ENCODE measurements at regions not wholly inside any gene's neighbourhood (a gene's known extent, or its start where the extent isn't known, plus 50 kb on each side); places are given as distances from the start of the nearest gene placed in this dataset.

DNA sequence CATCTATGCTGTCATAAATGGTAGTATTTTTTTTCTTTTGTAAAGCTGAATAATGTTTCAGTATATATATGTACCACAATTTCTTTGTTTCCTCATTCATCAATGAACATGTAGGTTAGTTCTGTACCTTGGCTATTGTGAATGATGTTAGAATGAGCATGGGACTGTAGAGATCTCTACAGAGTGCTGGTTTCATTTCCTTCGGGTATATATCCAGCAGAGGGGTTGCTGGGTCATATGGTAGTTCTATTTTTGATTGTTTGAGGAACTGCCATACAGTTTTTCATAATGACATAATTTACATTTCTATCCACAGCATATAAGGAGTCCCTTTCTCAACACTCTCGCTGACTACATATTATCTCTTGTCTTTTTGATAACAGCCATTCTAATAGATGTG lies 243.5 kb downstream of the CDH7 start:
- ChIA-PET POLR2A (no interaction called here), CTCF (ENCODE audit: low intra/inter-chr PET ratio, low total read pairs) (no interaction called here)
- Histone ChIP-seq H3K36me3 (replicated peaks in 1 of 2; ENCODE audit: control insufficient read depth in 1 of 2, insufficient read depth in 2 of 2, low read length in 2 of 2) (no peaks in the 10 kb centered on the region), H2AFZ (ENCODE audit: low read length) (no peak overlapping the region), H3K27me3 (ENCODE audit: control insufficient read depth in 1 of 2, insufficient read depth in 2 of 2, low read length in 2 of 2) (no peaks in the 10 kb centered on the region), H3K79me2 (ENCODE audit: insufficient read depth, low read length) (no peaks in the 10 kb centered on the region), H3K9ac (ENCODE audit: insufficient read depth, low read depth, low read length) (no peak overlapping the region), H3K27ac (ENCODE audit: extremely low read length, insufficient read depth, low read length) (no peak overlapping the region), H3K4me2 (ENCODE audit: low read depth, low read length) (no peak overlapping the region), H3K4me1 (ENCODE audit: insufficient read depth, low read length) (no peaks in the 10 kb centered on the region), H3K4me3 (replicated peaks in 1 of 3; ENCODE audit: insufficient read depth in 1 of 3, low read depth in 2 of 3, low read length in 3 of 3) (no peak overlapping the region), H4K20me1 (ENCODE audit: insufficient read depth, low read length) (no peaks in the 10 kb centered on the region), H3K9me3 (ENCODE audit: low read length) (no peaks in the 10 kb centered on the region)
- FAIRE-seq (no peak), DNase-seq (ENCODE audit: low spot score) (no peak), ATAC-seq (no peak)
- no TSS peak for BruUV-seq (replicated peaks)
- intact Hi-C loops (cut with micrococcal nuclease; ENCODE audit: unreplicated experiment) (no loop called here), in situ Hi-C loops (cut with HindIII; ENCODE audit: extremely low pct_ligation_motif_present, low pct_unique_long_range_greater_than_20kb) (no loop called here)
- WGBS (ENCODE audit: low lambda C conversion rate) = 0% methylated on average over 2 of the region's 2 CpGs
- TF ChIP-seq HMG20A (CRISPR knock-in tag; IDR thresholded peaks at IDR 0.05; ENCODE audit: borderline replicate concordance) = no peak
- TF ChIP-seq ZNF563 (CRISPR knock-in tag; IDR thresholded peaks at IDR 0.05) = no peak
- no peak for TF ChIP-seq BRD4 (CRISPR knock-in tag; IDR thresholded peaks at IDR 0.05)
- TF ChIP-seq, protein P1, sequence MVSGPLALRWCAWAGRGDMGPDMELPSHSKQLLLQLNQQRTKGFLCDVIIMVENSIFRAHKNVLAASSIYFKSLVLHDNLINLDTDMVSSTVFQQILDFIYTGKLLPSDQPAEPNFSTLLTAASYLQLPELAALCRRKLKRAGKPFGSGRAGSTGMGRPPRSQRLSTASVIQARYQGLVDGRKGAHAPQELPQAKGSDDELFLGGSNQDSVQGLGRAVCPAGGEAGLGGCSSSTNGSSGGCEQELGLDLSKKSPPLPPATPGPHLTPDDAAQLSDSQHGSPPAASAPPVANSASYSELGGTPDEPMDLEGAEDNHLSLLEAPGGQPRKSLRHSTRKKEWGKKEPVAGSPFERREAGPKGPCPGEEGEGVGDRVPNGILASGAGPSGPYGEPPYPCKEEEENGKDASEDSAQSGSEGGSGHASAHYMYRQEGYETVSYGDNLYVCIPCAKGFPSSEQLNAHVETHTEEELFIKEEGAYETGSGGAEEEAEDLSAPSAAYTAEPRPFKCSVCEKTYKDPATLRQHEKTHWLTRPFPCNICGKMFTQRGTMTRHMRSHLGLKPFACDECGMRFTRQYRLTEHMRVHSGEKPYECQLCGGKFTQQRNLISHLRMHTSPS (CRISPR knock-in tag; IDR thresholded peaks at IDR 0.05; ENCODE audit: low read depth) = no peak
- no peak for TF ChIP-seq ZNF432 (CRISPR knock-in tag; IDR thresholded peaks at IDR 0.05; ENCODE audit: borderline replicate concordance)
- TF ChIP-seq, protein P2, sequence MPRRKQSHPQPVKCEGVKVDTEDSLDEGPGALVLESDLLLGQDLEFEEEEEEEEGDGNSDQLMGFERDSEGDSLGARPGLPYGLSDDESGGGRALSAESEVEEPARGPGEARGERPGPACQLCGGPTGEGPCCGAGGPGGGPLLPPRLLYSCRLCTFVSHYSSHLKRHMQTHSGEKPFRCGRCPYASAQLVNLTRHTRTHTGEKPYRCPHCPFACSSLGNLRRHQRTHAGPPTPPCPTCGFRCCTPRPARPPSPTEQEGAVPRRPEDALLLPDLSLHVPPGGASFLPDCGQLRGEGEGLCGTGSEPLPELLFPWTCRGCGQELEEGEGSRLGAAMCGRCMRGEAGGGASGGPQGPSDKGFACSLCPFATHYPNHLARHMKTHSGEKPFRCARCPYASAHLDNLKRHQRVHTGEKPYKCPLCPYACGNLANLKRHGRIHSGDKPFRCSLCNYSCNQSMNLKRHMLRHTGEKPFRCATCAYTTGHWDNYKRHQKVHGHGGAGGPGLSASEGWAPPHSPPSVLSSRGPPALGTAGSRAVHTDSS (CRISPR knock-in tag; conservative IDR thresholded peaks at IDR 0.05) = no peak
- no peak for TF ChIP-seq ZFP36L1 (CRISPR knock-in tag; IDR thresholded peaks at IDR 0.05)
- TF ChIP-seq SAFB2 (CRISPR knock-in tag; IDR thresholded peaks at IDR 0.05; ENCODE audit: borderline replicate concordance, low read depth) = no peak
- no peak for TF ChIP-seq KDM6A (CRISPR knock-in tag; IDR thresholded peaks at IDR 0.05; ENCODE audit: low read depth)
- TF ChIP-seq ZFP91 (CRISPR knock-in tag; IDR thresholded peaks at IDR 0.05; ENCODE audit: borderline replicate concordance) = no peak
- TF ChIP-seq DR1 (CRISPR knock-in tag; IDR thresholded peaks at IDR 0.05) = no peak
- TF ChIP-seq BCL3 (CRISPR knock-in tag; IDR thresholded peaks at IDR 0.05) = no peak
- TF ChIP-seq ZNF672 (CRISPR knock-in tag; IDR thresholded peaks at IDR 0.05) = no peak
- TF ChIP-seq ZNF781 (CRISPR knock-in tag; IDR thresholded peaks at IDR 0.05; ENCODE audit: borderline replicate concordance, not compliant biosample characterization) = no peak
- no peak for TF ChIP-seq MTA1 (CRISPR knock-in tag; IDR thresholded peaks at IDR 0.05; ENCODE audit: borderline replicate concordance)
- no peak for TF ChIP-seq GFI1 (CRISPR knock-in tag; IDR thresholded peaks at IDR 0.05; ENCODE audit: borderline replicate concordance)
- TF ChIP-seq GATAD2A (CRISPR knock-in tag; IDR thresholded peaks at IDR 0.05) = no peak
- no peak for TF ChIP-seq ZNF138 (CRISPR knock-in tag; IDR thresholded peaks at IDR 0.05; ENCODE audit: low read depth)
- TF ChIP-seq HINFP (CRISPR knock-in tag; IDR thresholded peaks at IDR 0.05; ENCODE audit: low read depth) = no peak
